ENCODE measurements at regions not wholly inside any gene's neighbourhood (a gene's known extent, or its start where the extent isn't known, plus 50 kb on each side); places are given as distances from the start of the nearest gene placed in this dataset.

DNA sequence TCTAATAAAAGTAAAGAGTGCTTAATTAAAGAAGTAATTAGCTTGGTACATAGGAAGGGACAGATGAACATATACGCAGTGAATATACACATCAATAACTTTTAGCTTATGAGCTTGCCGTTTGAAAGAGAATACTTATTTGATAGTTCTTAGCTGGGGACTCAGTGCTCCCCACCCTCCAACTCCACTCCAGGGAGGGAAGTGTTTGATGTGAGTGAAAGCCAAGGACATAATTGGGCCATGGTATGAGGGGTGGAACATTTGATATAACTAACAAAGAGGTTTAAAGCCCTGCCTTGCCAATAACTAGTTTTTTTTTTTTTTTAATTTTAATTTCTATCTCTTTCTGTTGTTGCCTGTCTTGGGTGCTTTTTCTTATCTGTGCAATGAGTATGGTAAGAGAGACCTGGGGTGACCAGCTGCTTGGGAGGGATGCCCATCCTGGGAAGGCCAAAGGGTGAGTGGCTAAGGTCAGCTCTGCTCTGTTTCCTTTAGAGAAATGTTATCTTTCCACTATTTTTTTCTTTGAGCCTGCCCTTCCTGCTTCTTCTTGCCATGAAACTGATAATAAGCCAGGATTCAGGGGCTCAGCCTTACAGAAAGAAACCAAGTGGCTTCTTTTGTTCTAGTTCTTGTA is 132.8 kb upstream of the CPSF6 start:
- no peak for DNase-seq
- ATAC-seq: peak; percentile 67 to 78
- Histone ChIP-seq H3K27me3 (ENCODE audit: low read depth) (no peaks in the 10 kb centered on the region), H3K4me1 (peaks cover 73% of the 10 kb centered on the region), H3K9me3 (no peaks in the 10 kb centered on the region), H3K4me3 (no peak overlapping the region), H3K36me3 (no peaks in the 10 kb centered on the region), H3K27ac (peak overlapping the region; percentile 65)
- no peak for TF ChIP-seq CTCF (IDR thresholded peaks at IDR 0.05)
- intact Hi-C loops (cut with DNase I): no loop called here

- peaks cover 73% of the 10 kb centered on the region for H3K4me1 ChIP-seq
- H3K27me3 ChIP-seq (ENCODE audit: low read depth): no peaks in the 10 kb centered on the region
- no peaks in the 10 kb centered on the region for H3K36me3 ChIP-seq
- no peaks in the 10 kb centered on the region for H3K9me3 ChIP-seq
- peak overlapping the region; percentile 65 for H3K27ac ChIP-seq
- TF ChIP-seq CTCF (IDR thresholded peaks at IDR 0.05): no peak
- DNase-seq: no peak
- ATAC-seq: no peak
- no peak overlapping the region for H3K4me3 ChIP-seq
- intact Hi-C loops (cut with DNase I): no loop called here
Observed at GRCh38 chr12:69107541-69107940, 131.8 kb upstream of the CPSF6 start.

DNA sequence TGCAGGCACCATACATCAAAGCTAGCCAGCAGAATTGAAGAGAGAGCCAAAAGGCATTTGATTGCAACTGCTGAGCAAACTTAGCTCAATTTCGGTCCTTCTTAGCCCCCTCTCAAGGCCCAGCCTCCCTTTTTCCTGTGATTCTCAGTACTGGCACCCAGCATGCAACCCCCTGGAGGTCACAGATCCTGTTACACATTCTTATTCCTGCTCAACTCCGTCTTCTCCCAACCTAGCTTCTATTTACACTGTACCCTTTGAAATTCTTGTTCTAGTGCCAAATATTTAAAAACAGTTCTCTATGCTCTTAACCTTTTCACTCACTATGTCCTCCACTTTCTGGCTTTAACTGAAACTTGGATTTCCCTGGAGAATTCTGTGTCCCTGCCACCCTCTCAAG is 131.3 kb upstream of the CPSF6 start:
- no peak for TF ChIP-seq CTCF (IDR thresholded peaks at IDR 0.05)
- DNase-seq: no peak
- peak overlapping the region; percentile 65 for H3K27ac ChIP-seq

GRCh38 chr12:69112616-69113015 is 126.8 kb upstream of the CPSF6 start:
- intact Hi-C loops (cut with DNase I): no loop called here
- DNase-seq: no peak
- ATAC-seq: peak; percentile 65 to 87
- Histone ChIP-seq H3K4me3 (no peak overlapping the region), H3K27me3 (ENCODE audit: low read depth) (no peaks in the 10 kb centered on the region), H3K27ac (peak overlapping the region; percentile 36), H3K36me3 (no peaks in the 10 kb centered on the region), H3K4me1 (peaks cover 41% of the 10 kb centered on the region), H3K9me3 (no peaks in the 10 kb centered on the region)
- no peak for TF ChIP-seq CTCF (IDR thresholded peaks at IDR 0.05)

More for the DNA sequence above, 131.3 kb upstream of the CPSF6 start:
- peaks cover 73% of the 10 kb centered on the region for H3K4me1 ChIP-seq
- ATAC-seq: peak; percentile 71 to 83
- intact Hi-C loops (cut with DNase I): no loop called here
- no peaks in the 10 kb centered on the region for H3K9me3 ChIP-seq
- H3K27me3 ChIP-seq (ENCODE audit: low read depth): no peaks in the 10 kb centered on the region
- no peaks in the 10 kb centered on the region for H3K36me3 ChIP-seq
- H3K4me3 ChIP-seq: no peak overlapping the region

- ATAC-seq: no peak
- no peak for TF ChIP-seq CTCF (IDR thresholded peaks at IDR 0.05)
Observed at GRCh38 chr12:69115099-69115498, 124.3 kb upstream of the CPSF6 start.

More at GRCh38 chr12:69115099-69115498, 124.3 kb upstream of the CPSF6 start:
- no peaks in the 10 kb centered on the region for H3K27me3 ChIP-seq (ENCODE audit: low read depth)
- H3K27ac ChIP-seq: no peak overlapping the region
- DNase-seq: no peak
- peaks cover 27% of the 10 kb centered on the region for H3K4me1 ChIP-seq
- intact Hi-C loops (cut with DNase I): no loop called here
- H3K4me3 ChIP-seq: no peak overlapping the region
- no peaks in the 10 kb centered on the region for H3K9me3 ChIP-seq
- H3K36me3 ChIP-seq: no peaks in the 10 kb centered on the region
